Choroid plexus epithelial cell (primary cell): ENCODE measurements at regions not wholly inside any gene's neighbourhood (a gene's known extent, or its start where the extent isn't known, plus 50 kb on each side); places are given as distances from the start of the nearest gene placed in this dataset.

ENCODE experiments used
- DNase-seq: peaks from one replicate; pipeline ENCODE4 v3.0.0-alpha.2; 2010; ENCODE audit warnings: low read depth
- H3K4me3 ChIP-seq: 2 replicates; pipeline ENCODE4 v1.5.1; 2011; ENCODE audit warnings: low read depth, mild to moderate bottlenecking, control low read depth, low read length, moderate library complexity
- CTCF ChIP-seq: conservative IDR thresholded peaks from 2 replicates; pipeline ENCODE4 v1.5.1; 2011; ENCODE audit warnings: low read depth, mild to moderate bottlenecking, control low read depth, inconsistent platforms, low read length, moderate library complexity

GRCh38 chr15:39216816-39217215, 364.1 kb upstream of the THBS1 start:
- DNase-seq = no peak
- no peak for TF ChIP-seq CTCF
- H3K4me3 ChIP-seq = no peak overlapping the region

- no peak for DNase-seq
- no peak for TF ChIP-seq CTCF
- H3K4me3 ChIP-seq = no peak overlapping the region
Observed at GRCh38 chr15:39219608-39220007, 361.3 kb upstream of the THBS1 start.

- no peak for TF ChIP-seq CTCF
- no peak for DNase-seq
- no peak overlapping the region for H3K4me3 ChIP-seq
Observed at GRCh38 chr15:39226169-39226937, 354.5 kb upstream of the THBS1 start.

GRCh38 chr15:39227001-39227400, 353.9 kb upstream of the THBS1 start:
- DNase-seq = no peak
- H3K4me3 ChIP-seq = no peak overlapping the region

GRCh38 chr15:39228889-39229288, 352.0 kb upstream of the THBS1 start:
- DNase-seq = no peak
- TF ChIP-seq CTCF = no peak
- no peak overlapping the region for H3K4me3 ChIP-seq

More at GRCh38 chr15:39227001-39227400, 353.9 kb upstream of the THBS1 start:
- no peak for TF ChIP-seq CTCF

- peak; percentile 31 for DNase-seq
- TF ChIP-seq CTCF = no peak
- H3K4me3 ChIP-seq = no peak overlapping the region
Observed at GRCh38 chr15:39230205-39230907, 350.5 kb upstream of the THBS1 start.
